ENCODE measurements at regions not wholly inside any gene's neighbourhood (a gene's known extent, or its start where the extent isn't known, plus 50 kb on each side); places are given as distances from the start of the nearest gene placed in this dataset.
"Not testable (repeated sequence)": the region's sequence is repeated elsewhere in the genome, so short reads cannot be mapped to it uniquely, and the experiment has no call there.

GRCh38 chr20:25987928-25988560, 291.4 kb upstream of the ZNF337 start:
- not testable (repeated sequence) for DNase-seq (ENCODE audit: low spot score)

DNA sequence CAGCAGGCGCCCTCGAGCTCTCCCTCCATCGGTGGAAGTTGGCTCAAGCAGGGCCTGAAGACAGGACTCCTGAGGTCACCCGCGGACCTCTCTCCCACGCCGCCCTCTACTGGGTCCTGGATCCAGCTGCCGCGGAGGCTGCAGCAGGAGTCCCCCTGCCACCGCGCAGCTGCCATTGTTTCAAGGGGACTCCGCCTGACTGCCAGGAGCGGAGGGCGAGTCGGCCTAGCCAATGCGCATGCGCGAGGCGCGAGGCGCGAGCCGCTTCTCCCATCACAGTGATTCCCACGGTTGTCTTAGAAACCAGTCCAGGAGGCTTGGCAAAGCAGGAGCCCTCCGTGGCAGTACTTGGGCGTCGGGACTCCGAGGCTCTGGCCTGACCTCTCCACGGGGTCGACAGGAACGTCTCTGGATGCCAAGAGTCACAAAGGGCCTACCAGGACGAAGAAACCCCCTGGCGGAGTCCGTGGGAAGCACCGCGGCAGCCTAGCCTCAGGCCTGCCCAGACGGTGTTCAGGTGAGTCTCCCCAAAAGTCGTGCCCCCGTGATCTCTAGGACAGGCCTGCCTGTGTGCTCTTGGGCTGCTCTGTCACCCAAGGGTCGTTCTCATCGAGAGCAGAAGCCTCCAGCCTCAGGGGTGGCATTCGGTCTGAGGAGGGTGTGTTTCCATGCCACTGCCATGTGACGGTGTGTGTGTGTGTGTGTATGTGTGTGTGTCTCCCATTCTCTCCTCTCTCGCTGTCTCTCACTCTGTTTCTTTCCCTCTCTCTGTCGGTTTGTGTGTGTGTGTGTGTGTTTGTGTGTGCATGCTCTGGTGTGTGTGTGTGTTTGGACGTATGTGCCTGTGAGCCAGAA, 290.6 kb upstream of the ZNF337 start:
- no peak for DNase-seq (ENCODE audit: low spot score)

GRCh38 chr20:25985597-25985996, 288.9 kb upstream of the ZNF337 start:
- no peak for DNase-seq (ENCODE audit: low spot score)

DNA sequence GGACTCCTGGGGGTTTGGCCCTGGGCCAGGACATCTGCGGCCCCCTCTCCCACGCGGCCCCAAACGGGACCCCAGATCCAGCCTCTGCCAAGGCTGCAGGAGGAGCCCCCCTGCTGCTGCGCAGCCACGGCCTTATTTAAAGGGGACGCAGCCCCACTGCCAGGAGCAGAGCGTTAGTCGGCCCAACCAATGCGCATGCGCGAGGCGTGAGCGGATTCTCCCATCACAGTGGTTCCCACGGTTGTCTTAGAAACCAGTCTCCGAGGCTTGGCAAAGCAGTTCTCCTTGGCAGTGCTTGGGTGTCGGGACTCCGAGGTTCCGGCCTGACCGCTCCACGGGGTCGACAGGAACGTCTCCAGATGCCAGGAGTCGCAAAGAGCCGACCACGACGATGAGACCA, 288.3 kb upstream of the ZNF337 start:
- peak; percentile 75 for DNase-seq (ENCODE audit: low spot score)

GRCh38 chr20:25982701-25983100, 286.0 kb upstream of the ZNF337 start:
- DNase-seq (ENCODE audit: low spot score): not testable (repeated sequence)

DNA sequence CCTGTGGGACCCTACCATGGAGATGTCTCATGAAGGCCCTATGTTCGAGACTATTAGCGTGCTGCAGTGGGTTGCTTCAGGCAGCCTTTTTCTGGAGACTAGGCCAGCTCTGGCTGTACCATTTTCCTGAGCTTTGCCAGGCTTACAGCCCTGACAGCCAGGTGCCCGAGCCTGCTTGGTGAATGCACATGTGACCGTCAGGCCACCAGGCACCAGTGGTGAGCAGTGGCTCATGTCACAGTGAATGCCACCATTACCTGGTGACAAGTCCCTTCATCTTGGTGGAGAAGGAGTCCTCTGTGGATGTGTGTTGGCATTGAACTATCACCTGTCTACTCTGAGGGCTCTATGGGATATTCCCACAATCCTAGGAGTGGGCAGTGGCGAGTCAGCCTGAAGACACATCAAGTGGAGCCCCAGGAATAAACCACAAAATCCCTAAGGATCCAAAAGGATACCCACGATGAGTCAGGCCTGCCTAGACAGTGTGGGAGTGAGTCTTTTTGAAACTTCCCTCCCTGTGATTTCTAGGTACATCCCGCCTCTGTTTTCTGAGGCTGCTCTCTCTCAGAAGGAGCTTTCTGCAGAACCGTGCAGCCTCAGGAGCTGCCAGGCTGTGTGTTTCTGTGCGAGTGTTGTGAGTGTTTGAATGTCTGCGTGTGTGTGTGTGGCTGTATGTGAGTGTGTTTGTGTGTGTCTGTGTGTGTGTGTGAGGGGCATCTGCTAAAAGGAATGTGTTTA, 282.0 kb upstream of the ZNF337 start:
- not testable (repeated sequence) for DNase-seq (ENCODE audit: low spot score)

DNA sequence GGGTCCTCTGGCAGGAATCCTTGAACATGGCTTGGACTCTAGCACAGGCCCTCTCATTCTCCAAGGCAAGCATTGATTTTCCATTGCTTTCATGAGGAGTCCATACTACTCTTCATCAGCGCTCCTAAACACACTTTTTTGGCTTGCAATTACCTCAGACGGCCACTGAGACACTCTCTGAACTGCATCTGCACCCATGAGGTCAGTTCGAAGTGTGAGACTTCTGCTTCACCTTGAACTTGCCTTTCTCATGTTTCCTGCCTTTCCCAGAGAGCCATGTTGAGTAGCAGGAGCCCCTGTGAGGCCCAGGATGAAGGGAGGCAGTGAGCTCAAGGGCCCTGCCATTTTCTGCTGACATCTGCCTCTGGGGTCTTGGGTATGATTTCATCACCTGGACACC, 279.2 kb upstream of the ZNF337 start:
- not testable (repeated sequence) for DNase-seq (ENCODE audit: low spot score)

DNA sequence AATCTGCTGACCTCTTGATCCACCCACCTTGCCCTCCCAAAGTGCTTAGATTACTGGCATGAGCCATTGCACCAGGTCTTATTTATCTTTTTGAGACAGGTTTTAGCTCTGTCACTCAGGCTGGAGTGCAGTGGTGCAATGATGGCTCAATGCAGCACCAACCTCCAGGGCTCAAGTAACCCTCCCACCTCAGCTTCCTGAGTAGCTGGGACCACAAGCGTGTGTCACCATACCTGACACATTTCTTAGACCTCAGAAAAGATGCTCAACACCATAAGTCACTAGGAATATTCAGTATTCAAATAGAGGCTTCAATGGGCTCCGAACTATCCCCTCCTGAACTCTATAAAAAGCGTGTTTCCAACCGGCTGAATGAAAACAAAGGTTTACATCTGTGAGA, 268.6 kb upstream of the ZNF337 start:
- DNase-seq (ENCODE audit: low spot score): not testable (repeated sequence)

DNA sequence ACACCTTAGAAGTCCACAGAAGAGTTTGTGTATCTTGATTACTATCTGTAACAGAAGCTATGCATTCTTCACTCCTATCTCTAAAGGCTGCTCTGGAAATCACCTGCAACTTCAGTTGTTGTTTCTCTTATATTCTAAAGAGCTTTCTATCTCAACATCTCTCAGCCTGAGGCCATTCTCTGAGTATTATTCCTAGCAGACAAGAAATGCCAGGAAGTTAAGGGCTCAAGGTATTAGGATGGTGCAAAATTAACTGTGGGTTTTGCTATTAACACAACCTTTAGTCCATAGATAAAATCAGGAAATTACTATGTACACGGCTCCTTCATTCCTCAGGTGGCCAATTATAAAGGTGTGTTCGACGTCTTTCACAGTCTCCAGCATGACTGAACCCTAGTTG, 257.2 kb upstream of the ZNF337 start:
- DNase-seq (ENCODE audit: low spot score): not testable (repeated sequence)

DNA sequence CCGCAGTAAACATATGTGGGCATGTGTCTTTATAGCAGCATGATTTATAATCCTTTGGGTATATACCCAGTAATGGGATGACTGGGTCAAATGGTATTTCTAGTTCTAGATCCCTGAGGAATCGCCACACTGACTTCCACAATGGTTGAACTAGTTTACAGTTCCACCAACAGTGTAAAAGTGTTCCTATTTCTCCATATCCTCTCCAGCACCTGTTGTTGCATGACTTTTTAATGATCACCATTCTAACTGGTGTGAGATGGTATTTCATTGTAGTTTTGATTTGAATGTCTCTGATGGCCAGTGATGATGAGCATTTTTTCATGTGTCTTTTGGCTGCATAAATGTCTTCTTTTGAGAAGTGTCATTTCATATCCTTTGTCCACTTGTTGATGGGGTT, 238.6 kb upstream of the ZNF337 start:
- DNase-seq (ENCODE audit: low spot score): not testable (repeated sequence)

- not testable (repeated sequence) for DNase-seq (ENCODE audit: low spot score)
Observed at GRCh38 chr20:25932806-25933205, 236.2 kb upstream of the ZNF337 start.

DNA sequence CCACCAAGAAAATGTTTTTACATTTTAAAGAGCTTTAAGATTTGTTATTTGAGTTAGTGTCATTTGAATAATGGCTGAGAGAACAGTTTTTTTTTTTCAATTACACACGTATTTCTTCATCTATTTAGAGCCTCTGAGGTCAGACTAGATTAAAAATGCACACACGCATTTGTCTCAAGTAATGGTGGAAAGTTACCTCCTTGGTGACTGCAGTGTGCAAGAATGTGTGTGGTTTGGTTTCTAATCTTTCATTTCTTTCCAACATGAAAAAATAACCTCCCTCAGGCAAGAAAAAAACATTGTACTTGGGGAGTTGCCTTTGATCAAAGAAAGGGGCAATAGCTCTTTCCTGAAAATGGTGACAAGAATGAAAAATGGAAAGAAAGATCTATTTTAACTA, 235.5 kb upstream of the ZNF337 start:
- not testable (repeated sequence) for DNase-seq (ENCODE audit: low spot score)

DNA sequence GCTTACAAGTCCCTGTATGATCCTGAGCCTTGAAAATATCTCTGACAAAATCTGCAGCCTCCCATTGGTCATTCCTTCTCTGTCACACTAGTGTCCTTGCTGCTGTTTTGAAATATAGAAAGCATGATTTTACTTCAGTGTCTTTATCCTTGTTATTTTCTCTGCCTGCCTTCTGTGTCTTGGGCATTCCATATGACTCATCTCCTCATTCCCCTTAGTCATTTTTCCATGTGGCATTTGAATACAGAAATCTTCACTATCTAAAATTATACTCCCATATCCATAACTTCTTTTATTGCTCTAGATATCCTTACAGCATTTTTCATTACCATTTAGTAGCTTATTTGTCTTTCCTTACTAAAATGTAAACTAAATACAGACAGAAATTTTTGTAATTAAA, 205.7 kb upstream of the ZNF337 start:
- not testable (repeated sequence) for DNase-seq (ENCODE audit: low spot score)

GRCh38 chr20:25898663-25899062, 202.0 kb upstream of the ZNF337 start:
- not testable (repeated sequence) for DNase-seq (ENCODE audit: low spot score)

- DNase-seq (ENCODE audit: low spot score): not testable (repeated sequence)
Observed at GRCh38 chr20:25879096-25879495, 182.4 kb upstream of the ZNF337 start.

GRCh38 chr20:25868650-25868979, 172.0 kb upstream of the ZNF337 start:
- not testable (repeated sequence) for DNase-seq (ENCODE audit: low spot score)

GRCh38 chr20:25867776-25868649, 171.4 kb upstream of the ZNF337 start:
- peak; percentile 76 for DNase-seq (ENCODE audit: low spot score)

DNA sequence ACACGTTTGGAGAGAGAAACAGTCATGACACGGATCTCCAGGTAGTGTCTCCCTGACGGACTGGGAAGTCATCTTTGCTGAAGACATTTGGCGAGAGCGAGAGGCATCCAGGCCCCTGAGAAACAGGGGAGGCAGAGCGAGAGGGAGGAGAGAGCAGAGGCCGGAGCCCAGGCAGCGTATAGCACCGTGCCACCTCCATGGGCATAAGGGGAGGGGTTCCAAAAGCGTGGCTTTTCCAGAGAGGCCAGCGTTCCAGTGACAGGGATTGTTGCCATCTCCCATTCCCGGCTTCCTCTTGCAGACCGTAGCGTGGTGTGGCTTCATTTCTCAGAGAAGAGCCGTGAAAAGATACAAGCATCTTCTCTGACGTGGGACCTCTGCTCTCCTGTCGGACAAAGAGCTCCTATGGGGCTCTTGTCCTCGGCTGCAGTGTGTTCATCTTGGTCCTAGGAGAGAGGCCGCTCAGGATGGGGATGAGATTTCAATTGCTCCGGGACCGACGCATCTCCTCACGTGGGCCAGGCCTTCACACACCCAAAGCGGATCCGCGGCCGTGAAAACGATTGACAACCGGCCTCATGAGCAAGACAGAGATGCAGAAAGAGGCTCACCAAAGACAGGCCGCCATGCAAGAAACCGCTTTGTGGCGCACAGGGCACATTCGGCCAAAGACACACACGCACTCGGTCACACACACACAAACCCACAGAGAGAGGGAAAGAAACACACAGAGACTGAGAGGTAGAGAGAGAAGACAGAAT, 170.5 kb upstream of the ZNF337 start:
- DNase-seq (ENCODE audit: low spot score): not testable (repeated sequence)

DNA sequence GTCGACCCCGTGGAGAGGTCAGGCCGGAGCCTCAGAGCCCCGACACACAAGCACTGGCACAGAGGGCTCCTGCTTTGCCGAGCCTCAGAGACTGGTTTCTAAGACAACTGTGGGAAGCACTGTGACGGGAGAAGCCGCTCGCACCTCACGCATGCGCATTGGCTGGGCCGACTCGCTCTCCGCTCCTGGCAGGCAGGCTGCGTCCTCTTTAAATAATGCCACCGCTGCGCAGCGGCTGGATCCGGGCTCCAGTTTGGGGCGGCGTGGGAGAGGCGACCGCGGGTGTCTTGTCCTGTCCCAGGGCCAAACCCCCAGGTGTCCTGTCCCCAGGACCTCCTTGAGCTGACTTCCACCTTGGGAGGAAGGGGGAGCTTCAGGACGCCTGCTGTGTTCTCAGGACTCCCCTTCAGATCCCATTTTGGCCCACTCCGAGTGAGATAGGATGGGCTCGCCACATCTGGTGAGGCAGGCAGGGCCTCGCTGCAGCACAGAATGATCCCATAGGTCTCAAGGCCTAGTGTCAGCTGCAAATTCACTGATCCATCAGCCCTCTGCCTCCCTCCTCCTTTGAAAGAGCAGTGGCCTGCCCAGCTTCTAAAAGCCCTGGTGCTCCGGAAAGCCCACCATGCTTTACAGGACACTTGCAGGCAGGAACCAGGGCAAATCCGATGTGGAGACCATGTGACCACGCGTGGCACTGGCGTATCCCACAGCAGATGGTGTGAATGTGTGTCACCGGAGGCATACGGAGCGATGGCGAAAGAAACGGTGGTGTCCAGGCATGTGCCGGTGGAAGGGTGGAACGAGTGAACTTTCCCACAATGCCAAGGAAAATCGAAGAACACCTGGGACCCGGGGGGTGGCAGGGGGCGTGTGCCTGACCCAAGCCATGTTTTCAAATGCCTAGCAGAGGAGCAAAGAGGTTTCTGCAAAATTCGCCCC, 169.3 kb upstream of the ZNF337 start:
- peak; percentile 77 for DNase-seq (ENCODE audit: low spot score)
